Tibial nerve (tissue), 4 donors: ENCODE measurements at regions not wholly inside any gene's neighbourhood (a gene's known extent, or its start where the extent isn't known, plus 50 kb on each side); places are given as distances from the start of the nearest gene placed in this dataset.

ENCODE experiments used
- EP300 ChIP-seq, 2 donors: sonication (generic); formaldehyde crosslinking; IDR thresholded peaks; one replicate each; pipeline ENCODE4 v1.6.1; 2017; ENCODE audit warnings: antibody characterized with exemption in 2 of 2, mild to moderate bottlenecking in 1 of 2
- POLR2A ChIP-seq, 2 donors: fragments of 450-650 bp; IDR thresholded peaks; one replicate each; pipeline ENCODE4 v1.6.1; 2017; ENCODE audit warnings: antibody characterized with exemption in 2 of 2, mild to moderate bottlenecking in 2 of 2, moderate library complexity in 2 of 2
- TF ChIP-seq, protein P1 (sequence below), 5 experiments: fragments of 200-600 bp in 3 of 5; fragments of 450-650 bp in 2 of 5; sonication (generic) in 3 of 5; IDR thresholded peaks; one replicate each; pipeline ENCODE4 v1.5.1; 2016 to 2019; ENCODE audit warnings: antibody characterized with exemption in 5 of 5, mild to moderate bottlenecking in 3 of 5, moderate library complexity in 2 of 5

- TF ChIP-seq, protein P1, sequence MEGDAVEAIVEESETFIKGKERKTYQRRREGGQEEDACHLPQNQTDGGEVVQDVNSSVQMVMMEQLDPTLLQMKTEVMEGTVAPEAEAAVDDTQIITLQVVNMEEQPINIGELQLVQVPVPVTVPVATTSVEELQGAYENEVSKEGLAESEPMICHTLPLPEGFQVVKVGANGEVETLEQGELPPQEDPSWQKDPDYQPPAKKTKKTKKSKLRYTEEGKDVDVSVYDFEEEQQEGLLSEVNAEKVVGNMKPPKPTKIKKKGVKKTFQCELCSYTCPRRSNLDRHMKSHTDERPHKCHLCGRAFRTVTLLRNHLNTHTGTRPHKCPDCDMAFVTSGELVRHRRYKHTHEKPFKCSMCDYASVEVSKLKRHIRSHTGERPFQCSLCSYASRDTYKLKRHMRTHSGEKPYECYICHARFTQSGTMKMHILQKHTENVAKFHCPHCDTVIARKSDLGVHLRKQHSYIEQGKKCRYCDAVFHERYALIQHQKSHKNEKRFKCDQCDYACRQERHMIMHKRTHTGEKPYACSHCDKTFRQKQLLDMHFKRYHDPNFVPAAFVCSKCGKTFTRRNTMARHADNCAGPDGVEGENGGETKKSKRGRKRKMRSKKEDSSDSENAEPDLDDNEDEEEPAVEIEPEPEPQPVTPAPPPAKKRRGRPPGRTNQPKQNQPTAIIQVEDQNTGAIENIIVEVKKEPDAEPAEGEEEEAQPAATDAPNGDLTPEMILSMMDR (IDR thresholded peaks at IDR 0.05), result no peak
- TF ChIP-seq EP300 (IDR thresholded peaks at IDR 0.05), result no peak
- TF ChIP-seq POLR2A (IDR thresholded peaks at IDR 0.05), result no peak
Measured at GRCh38 chr7:10268034-10268433, 705.6 kb upstream of the PHF14 start.
